GM12875 (cell line): ENCODE measurements at regions not wholly inside any gene's neighbourhood (a gene's known extent, or its start where the extent isn't known, plus 50 kb on each side); places are given as distances from the start of the nearest gene placed in this dataset.

ENCODE experiments used
- H3K4me3 ChIP-seq: one replicate; pipeline ENCODE4 v1.5.1; 2011; ENCODE audit warnings: low read depth, low read length, control low read depth
- CTCF ChIP-seq: IDR thresholded peaks from 2 replicates; pipeline ENCODE4 v1.5.1; 2011; ENCODE audit warnings: low read depth, mild to moderate bottlenecking, control low read depth, inconsistent platforms, low read length, moderate library complexity, borderline replicate concordance; ENCODE audit not compliant: insufficient read depth

GRCh38 chr15:61798631-61799030, 261.6 kb downstream of the VPS13C start:
- no peak for TF ChIP-seq CTCF
- no peak overlapping the region for H3K4me3 ChIP-seq

GRCh38 chr15:61796056-61796455, 264.2 kb downstream of the VPS13C start:
- H3K4me3 ChIP-seq = no peak overlapping the region
- TF ChIP-seq CTCF = no peak

GRCh38 chr15:61794881-61795280, 265.4 kb downstream of the VPS13C start:
- H3K4me3 ChIP-seq = no peak overlapping the region
- TF ChIP-seq CTCF = no peak

- no peak overlapping the region for H3K4me3 ChIP-seq
- no peak for TF ChIP-seq CTCF
Measured at GRCh38 chr15:61794276-61794675, 266.0 kb downstream of the VPS13C start.

GRCh38 chr15:61784734-61785133, 275.5 kb downstream of the VPS13C start:
- no peak overlapping the region for H3K4me3 ChIP-seq
- TF ChIP-seq CTCF = no peak

GRCh38 chr15:61780278-61780980, 279.8 kb downstream of the VPS13C start:
- H3K4me3 ChIP-seq = no peak overlapping the region
- no peak for TF ChIP-seq CTCF

GRCh38 chr15:61777689-61778088, 282.6 kb downstream of the VPS13C start:
- no peak for TF ChIP-seq CTCF
- no peak overlapping the region for H3K4me3 ChIP-seq
